Trophoblast cell (in vitro differentiated cells and primary cell): ENCODE measurements at regions not wholly inside any gene's neighbourhood (a gene's known extent, or its start where the extent isn't known, plus 50 kb on each side); places are given as distances from the start of the nearest gene placed in this dataset.

Experiments used
- DNase-seq, 2 donors: peaks; one replicate each; pipeline ENCODE4 v3.0.0-alpha.2; 2016
- H2AFZ ChIP-seq: 2 replicates; pipeline ENCODE4 v1.6.1; 2013; ENCODE audit warnings: low read length, moderate library complexity, mild to moderate bottlenecking; ENCODE audit not compliant: insufficient read depth, poor library complexity
- H2AK5ac ChIP-seq: 2 replicates; pipeline ENCODE4 v1.6.1; 2013; ENCODE audit warnings: mild to moderate bottlenecking, low read length
- H2BK120ac ChIP-seq: 2 replicates; pipeline ENCODE4 v1.6.1; 2013; ENCODE audit warnings: low read length, mild to moderate bottlenecking, moderate library complexity; ENCODE audit not compliant: insufficient read depth, poor library complexity
- H2BK12ac ChIP-seq: 2 replicates; pipeline ENCODE4 v1.6.1; 2013; ENCODE audit warnings: mild to moderate bottlenecking, low read length, moderate library complexity
- H2BK5ac ChIP-seq: 2 replicates; pipeline ENCODE4 v1.6.1; 2013; ENCODE audit warnings: low read length, low read depth, moderate library complexity, mild to moderate bottlenecking; ENCODE audit not compliant: poor library complexity
- H3K14ac ChIP-seq: 2 replicates; pipeline ENCODE4 v1.6.1; 2013; ENCODE audit warnings: mild to moderate bottlenecking, low read length
- H3K18ac ChIP-seq: 2 replicates; pipeline ENCODE4 v1.6.1; 2013; ENCODE audit warnings: mild to moderate bottlenecking, low read length
- H3K23ac ChIP-seq: 2 replicates; pipeline ENCODE4 v1.6.1; 2013; ENCODE audit warnings: low read length
- H3K27ac ChIP-seq: 2 replicates; pipeline ENCODE4 v1.5.1; 2013; ENCODE audit warnings: low read depth, mild to moderate bottlenecking, inconsistent platforms, low read length, moderate library complexity
- H3K27me3 ChIP-seq: 2 replicates; pipeline ENCODE4 v1.6.1; 2013; ENCODE audit warnings: inconsistent platforms, mild to moderate bottlenecking, low read length, moderate library complexity; ENCODE audit not compliant: insufficient read depth
- H3K36me3 ChIP-seq, 2 experiments: 1 replicate in 1 of 2; 2 replicates in 1 of 2; pipeline ENCODE4 v1.6.1; 2013; ENCODE audit warnings: low read length in 2 of 2, mild to moderate bottlenecking in 2 of 2, moderate library complexity in 1 of 2; ENCODE audit not compliant: insufficient read depth in 2 of 2, control insufficient read depth in 1 of 2
- H3K4ac ChIP-seq: 2 replicates; pipeline ENCODE4 v1.6.1; 2013; ENCODE audit warnings: low read depth, mild to moderate bottlenecking, low read length, moderate library complexity
- H3K4me1 ChIP-seq, 2 experiments: 1 replicate in 1 of 2; 2 replicates in 1 of 2; pipeline ENCODE4 v1.6.1; 2013; ENCODE audit warnings: low read length in 2 of 2, mild to moderate bottlenecking in 2 of 2, moderate library complexity in 1 of 2; ENCODE audit not compliant: insufficient read depth in 2 of 2, control insufficient read depth in 1 of 2
- H3K4me2 ChIP-seq: 2 replicates; pipeline ENCODE4 v1.6.1; 2013; ENCODE audit warnings: inconsistent platforms, mild to moderate bottlenecking, low read length, moderate library complexity
- H3K4me3 ChIP-seq: 2 replicates; pipeline ENCODE4 v1.5.1; 2013; ENCODE audit warnings: mild to moderate bottlenecking, low read depth, low read length, inconsistent platforms
- H3K79me1 ChIP-seq: one replicate; pipeline ENCODE4 v1.6.1; 2013; ENCODE audit warnings: low read length
- H3K79me2 ChIP-seq: 2 replicates; pipeline ENCODE4 v1.6.1; 2013; ENCODE audit warnings: low read length, mild to moderate bottlenecking; ENCODE audit not compliant: control insufficient read depth, insufficient read depth, poor library complexity
- H3K9ac ChIP-seq: 2 replicates; pipeline ENCODE4 v1.6.1; 2013; ENCODE audit warnings: mild to moderate bottlenecking, low read length
- H3K9me3 ChIP-seq: 2 replicates; pipeline ENCODE4 v1.6.1; 2013; ENCODE audit warnings: low read depth, mild to moderate bottlenecking, control low read depth, inconsistent platforms, low read length; ENCODE audit not compliant: insufficient read depth
- H4K12ac ChIP-seq: 2 replicates; pipeline ENCODE4 v1.6.1; 2013; ENCODE audit warnings: low read depth, mild to moderate bottlenecking, low read length, moderate library complexity
- H4K8ac ChIP-seq: 2 replicates; pipeline ENCODE4 v1.6.1; 2013; ENCODE audit warnings: low read depth, mild to moderate bottlenecking, low read length, moderate library complexity
- H4K91ac ChIP-seq: one replicate; pipeline ENCODE4 v1.6.1; 2013; ENCODE audit warnings: low read depth, mild to moderate bottlenecking, low read length, moderate library complexity
- WGBS: extraction: QIAGEN DNeasy Blood & Tissue Kit; methylation state at CpG from one replicate; pipeline ENCODE4 v1.1.7; 2013; ENCODE audit warnings: missing lambda C conversion rate; ENCODE audit not compliant: insufficient read length, insufficient coverage; ENCODE audit errors: extremely low coverage; 5-methylcytosine and 5-hydroxymethylcytosine counted together

- Histone ChIP-seq H4K8ac (no peak overlapping the region), H2BK120ac (no peak overlapping the region), H2BK12ac (no peak overlapping the region), H2BK5ac (no peak overlapping the region), H3K4ac (no peak overlapping the region), H3K4me3 (no peak overlapping the region), H4K91ac (no peak overlapping the region), H4K12ac (no peak overlapping the region), H3K36me3 (no peaks in the 10 kb centered on the region), H3K79me2 (no peaks in the 10 kb centered on the region), H2AFZ (no peak overlapping the region), H3K4me2 (no peak overlapping the region), H3K79me1 (no peaks in the 10 kb centered on the region), H3K9me3 (no peaks in the 10 kb centered on the region), H3K4me1 (no peaks in the 10 kb centered on the region), H3K27ac (no peak overlapping the region), H3K9ac (no peak overlapping the region), H3K23ac (no peak overlapping the region), H3K27me3 (no peaks in the 10 kb centered on the region), H3K14ac (no peak overlapping the region), H2AK5ac (no peak overlapping the region), H3K18ac (no peak overlapping the region)
- no peak for DNase-seq
- WGBS = no CpG with 5 or more reads among the region's 2 CpGs
These were observed 1236.0 kb upstream of the CELF4 start for GRCh38 chr18:38801640-38802039.

- Histone ChIP-seq H3K23ac (no peak overlapping the region), H3K36me3 (no peaks in the 10 kb centered on the region), H4K8ac (no peak overlapping the region), H4K12ac (no peak overlapping the region), H3K79me2 (no peaks in the 10 kb centered on the region), H3K9me3 (no peaks in the 10 kb centered on the region), H3K27me3 (no peaks in the 10 kb centered on the region), H3K27ac (no peak overlapping the region), H2AK5ac (no peak overlapping the region), H4K91ac (no peak overlapping the region), H2BK12ac (no peak overlapping the region), H2BK5ac (no peak overlapping the region), H2AFZ (no peak overlapping the region), H3K4me3 (no peak overlapping the region), H3K79me1 (no peaks in the 10 kb centered on the region), H3K14ac (no peak overlapping the region), H3K18ac (no peak overlapping the region), H2BK120ac (no peak overlapping the region), H3K4me2 (no peak overlapping the region), H3K9ac (no peak overlapping the region), H3K4ac (no peak overlapping the region), H3K4me1 (no peaks in the 10 kb centered on the region)
- WGBS = no CpG with 5 or more reads among the region's 1 CpG
- no peak for DNase-seq
These were observed 1231.2 kb upstream of the CELF4 start for GRCh38 chr18:38796762-38797161.

- H4K12ac ChIP-seq = no peak overlapping the region
- no CpG with 5 or more reads among the region's 6 CpGs for WGBS
- H2BK5ac ChIP-seq = no peak overlapping the region
- no peak overlapping the region for H2BK12ac ChIP-seq
- no peaks in the 10 kb centered on the region for H3K9me3 ChIP-seq
- H3K14ac ChIP-seq = no peak overlapping the region
- H3K4me3 ChIP-seq = no peak overlapping the region
- H3K4me2 ChIP-seq = no peak overlapping the region
- no peak overlapping the region for H2AFZ ChIP-seq
- H3K4ac ChIP-seq = no peak overlapping the region
- H3K23ac ChIP-seq = no peak overlapping the region
- no peaks in the 10 kb centered on the region for H3K27me3 ChIP-seq
- H3K4me1 ChIP-seq = no peaks in the 10 kb centered on the region
- no peaks in the 10 kb centered on the region for H3K36me3 ChIP-seq
- H4K8ac ChIP-seq = no peak overlapping the region
- H3K27ac ChIP-seq = no peak overlapping the region
- no peaks in the 10 kb centered on the region for H3K79me2 ChIP-seq
- no peaks in the 10 kb centered on the region for H3K79me1 ChIP-seq
- H3K9ac ChIP-seq = no peak overlapping the region
- no peak for DNase-seq
- no peak overlapping the region for H3K18ac ChIP-seq
- no peak overlapping the region for H2AK5ac ChIP-seq
- H2BK120ac ChIP-seq = no peak overlapping the region
- H4K91ac ChIP-seq = no peak overlapping the region
These were observed 1227.1 kb upstream of the CELF4 start for GRCh38 chr18:38792731-38793130.

- Histone ChIP-seq H3K4me3 (no peak overlapping the region), H4K8ac (no peak overlapping the region), H3K18ac (no peak overlapping the region), H3K27me3 (no peaks in the 10 kb centered on the region), H4K91ac (no peak overlapping the region), H4K12ac (no peak overlapping the region), H3K4me2 (no peak overlapping the region), H2AFZ (no peak overlapping the region), H3K4ac (no peak overlapping the region), H3K79me2 (no peaks in the 10 kb centered on the region), H3K23ac (no peak overlapping the region), H3K14ac (no peak overlapping the region), H3K9me3 (no peaks in the 10 kb centered on the region), H3K9ac (no peak overlapping the region), H3K36me3 (no peaks in the 10 kb centered on the region), H3K4me1 (no peaks in the 10 kb centered on the region), H2BK5ac (no peak overlapping the region), H2BK12ac (no peak overlapping the region), H3K79me1 (no peaks in the 10 kb centered on the region), H3K27ac (no peak overlapping the region), H2BK120ac (no peak overlapping the region), H2AK5ac (no peak overlapping the region)
- DNase-seq = no peak
- WGBS = no CpG with 5 or more reads among the region's 1 CpG
These were observed 1225.2 kb upstream of the CELF4 start for GRCh38 chr18:38790786-38791185.
